ENCODE measurements at regions not wholly inside any gene's neighbourhood (a gene's known extent, or its start where the extent isn't known, plus 50 kb on each side); places are given as distances from the start of the nearest gene placed in this dataset.
A peak's percentile ranks its signal among the peaks of the same experiment; 100 is the strongest.

GRCh38 chr11:69907611-69908010, 88.4 kb upstream of the FGF3 start:
- H3K36me3 Mint-ChIP-seq (ENCODE audit: low read depth, unreplicated experiment): no peaks in the 10 kb centered on the region
- H3K4me3 Mint-ChIP-seq (ENCODE audit: unreplicated experiment): no peak overlapping the region
- TF ChIP-seq CTCF (IDR thresholded peaks at IDR 0.05; ENCODE audit: unreplicated experiment): no peak
- no peak overlapping the region for H3K27ac Mint-ChIP-seq (ENCODE audit: unreplicated experiment)
- H3K9me3 Mint-ChIP-seq (ENCODE audit: unreplicated experiment): no peaks in the 10 kb centered on the region
- H3K4me1 Mint-ChIP-seq (ENCODE audit: unreplicated experiment): no peaks in the 10 kb centered on the region
- no peak for DNase-seq (ENCODE audit: low spot score)
- peaks cover 4% of the 10 kb centered on the region for H3K27me3 Mint-ChIP-seq (ENCODE audit: unreplicated experiment)

- H3K4me1 Mint-ChIP-seq (ENCODE audit: unreplicated experiment): no peaks in the 10 kb centered on the region
Observed at GRCh38 chr11:69908511-69909220, 89.5 kb upstream of the FGF3 start.

GRCh38 chr11:69909561-69910518, 90.6 kb upstream of the FGF3 start:
- peak; percentile 87 for TF ChIP-seq CTCF (IDR thresholded peaks at IDR 0.05; ENCODE audit: unreplicated experiment)
- no peak overlapping the region for H3K27ac Mint-ChIP-seq (ENCODE audit: unreplicated experiment)

More at GRCh38 chr11:69908511-69909220, 89.5 kb upstream of the FGF3 start:
- Mint-ChIP-seq H3K9me3 (ENCODE audit: unreplicated experiment) (no peaks in the 10 kb centered on the region), H3K27ac (ENCODE audit: unreplicated experiment) (no peak overlapping the region), H3K27me3 (ENCODE audit: unreplicated experiment) (peaks cover 4% of the 10 kb centered on the region), H3K36me3 (ENCODE audit: low read depth, unreplicated experiment) (no peaks in the 10 kb centered on the region), H3K4me3 (ENCODE audit: unreplicated experiment) (no peak overlapping the region)
- TF ChIP-seq CTCF (IDR thresholded peaks at IDR 0.05; ENCODE audit: unreplicated experiment): no peak
- no peak for DNase-seq (ENCODE audit: low spot score)

GRCh38 chr11:69910519-69911309, 91.5 kb upstream of the FGF3 start:
- H3K27me3 Mint-ChIP-seq (ENCODE audit: unreplicated experiment): peaks cover 4% of the 10 kb centered on the region
- no peak overlapping the region for H3K27ac Mint-ChIP-seq (ENCODE audit: unreplicated experiment)
- no peak for TF ChIP-seq CTCF (IDR thresholded peaks at IDR 0.05; ENCODE audit: unreplicated experiment)
- H3K4me1 Mint-ChIP-seq (ENCODE audit: unreplicated experiment): no peaks in the 10 kb centered on the region
- no peaks in the 10 kb centered on the region for H3K9me3 Mint-ChIP-seq (ENCODE audit: unreplicated experiment)
- no peak overlapping the region for H3K4me3 Mint-ChIP-seq (ENCODE audit: unreplicated experiment)
- no peak for DNase-seq (ENCODE audit: low spot score)
- H3K36me3 Mint-ChIP-seq (ENCODE audit: low read depth, unreplicated experiment): no peaks in the 10 kb centered on the region

More at GRCh38 chr11:69909561-69910518, 90.6 kb upstream of the FGF3 start:
- peak; percentile 38 for DNase-seq (ENCODE audit: low spot score)
- no peaks in the 10 kb centered on the region for H3K36me3 Mint-ChIP-seq (ENCODE audit: low read depth, unreplicated experiment)
- no peak overlapping the region for H3K4me3 Mint-ChIP-seq (ENCODE audit: unreplicated experiment)
- no peaks in the 10 kb centered on the region for H3K4me1 Mint-ChIP-seq (ENCODE audit: unreplicated experiment)
- H3K9me3 Mint-ChIP-seq (ENCODE audit: unreplicated experiment): no peaks in the 10 kb centered on the region
- peaks cover 4% of the 10 kb centered on the region for H3K27me3 Mint-ChIP-seq (ENCODE audit: unreplicated experiment)
